ENCODE measurements at regions not wholly inside any gene's neighbourhood (a gene's known extent, or its start where the extent isn't known, plus 50 kb on each side); places are given as distances from the start of the nearest gene placed in this dataset.

DNA sequence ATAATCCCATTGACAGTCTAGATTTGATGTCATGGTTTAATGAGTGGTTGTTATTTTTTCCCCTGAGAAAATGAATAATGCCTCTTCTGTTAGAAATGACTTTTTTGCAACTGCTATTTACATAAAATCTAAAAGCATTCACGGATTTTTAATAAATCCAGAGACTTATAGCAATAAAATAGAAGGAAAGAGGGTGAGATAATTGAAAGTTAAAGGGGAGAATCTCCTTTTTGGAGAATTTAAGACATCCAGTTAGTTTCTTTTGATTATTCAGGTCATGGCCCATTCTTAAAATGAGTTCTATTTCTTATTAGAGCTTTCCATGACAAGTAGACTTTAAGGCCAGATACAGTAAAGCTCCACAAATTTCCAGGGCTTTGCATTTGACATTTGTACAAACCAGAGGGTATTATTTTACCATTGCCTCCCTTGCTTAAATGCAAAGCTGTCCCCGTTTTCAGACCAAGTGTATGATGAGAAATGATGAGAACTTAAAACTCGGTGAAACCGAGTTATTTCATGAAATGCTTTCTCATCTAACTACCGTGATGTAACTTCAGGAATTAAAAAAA is 789.0 kb upstream of the SOX9 start:
- TF ChIP-seq, protein P1, sequence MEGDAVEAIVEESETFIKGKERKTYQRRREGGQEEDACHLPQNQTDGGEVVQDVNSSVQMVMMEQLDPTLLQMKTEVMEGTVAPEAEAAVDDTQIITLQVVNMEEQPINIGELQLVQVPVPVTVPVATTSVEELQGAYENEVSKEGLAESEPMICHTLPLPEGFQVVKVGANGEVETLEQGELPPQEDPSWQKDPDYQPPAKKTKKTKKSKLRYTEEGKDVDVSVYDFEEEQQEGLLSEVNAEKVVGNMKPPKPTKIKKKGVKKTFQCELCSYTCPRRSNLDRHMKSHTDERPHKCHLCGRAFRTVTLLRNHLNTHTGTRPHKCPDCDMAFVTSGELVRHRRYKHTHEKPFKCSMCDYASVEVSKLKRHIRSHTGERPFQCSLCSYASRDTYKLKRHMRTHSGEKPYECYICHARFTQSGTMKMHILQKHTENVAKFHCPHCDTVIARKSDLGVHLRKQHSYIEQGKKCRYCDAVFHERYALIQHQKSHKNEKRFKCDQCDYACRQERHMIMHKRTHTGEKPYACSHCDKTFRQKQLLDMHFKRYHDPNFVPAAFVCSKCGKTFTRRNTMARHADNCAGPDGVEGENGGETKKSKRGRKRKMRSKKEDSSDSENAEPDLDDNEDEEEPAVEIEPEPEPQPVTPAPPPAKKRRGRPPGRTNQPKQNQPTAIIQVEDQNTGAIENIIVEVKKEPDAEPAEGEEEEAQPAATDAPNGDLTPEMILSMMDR (conservative IDR thresholded peaks at IDR 0.05 in 1 of 2, IDR thresholded peaks at IDR 0.05 in 1 of 2; ENCODE audit: extremely low read depth in 1 of 2, insufficient read depth in 1 of 2, low read depth in 1 of 2, low read length in 2 of 2) = no peak
- TF ChIP-seq EZH2 (IDR thresholded peaks at IDR 0.05; ENCODE audit: borderline replicate concordance, low read length) = no peak

Measured in mammary epithelial cell (primary cell).